Omental fat pad (tissue), 3 donors: ENCODE measurements at regions not wholly inside any gene's neighbourhood (a gene's known extent, or its start where the extent isn't known, plus 50 kb on each side); places are given as distances from the start of the nearest gene placed in this dataset.
"Not testable (repeated sequence)": the region's sequence is repeated elsewhere in the genome, so short reads cannot be mapped to it uniquely, and the experiment has no call there.

Source experiments
- ATAC-seq: fragments of 150-250 bp; one replicate; pipeline ENCODE4 v1.9.1; 2016; ENCODE audit warnings: mild to moderate bottlenecking, moderate library complexity; ENCODE audit not compliant: low FRiP score
- DNase-seq: peaks from one replicate; pipeline ENCODE4 v3.0.0-alpha.2; 2019; ENCODE audit warnings: low spot score
- CTCF ChIP-seq, 3 donors: fragments of 450-650 bp; IDR thresholded peaks; one replicate each; pipeline ENCODE4 v1.5.1; 2016 to 2017; ENCODE audit warnings: antibody characterized with exemption in 3 of 3, mild to moderate bottlenecking in 3 of 3, moderate library complexity in 2 of 3

- no peak for TF ChIP-seq CTCF (IDR thresholded peaks at IDR 0.05)
- no peak for ATAC-seq
- no peak for DNase-seq
Observed at GRCh38 chr13:90254437-90254836, 1093.0 kb upstream of the MIR17HG start.

GRCh38 chr13:90256746-90257145 is 1090.7 kb upstream of the MIR17HG start:
- DNase-seq: no peak
- no peak for TF ChIP-seq CTCF (IDR thresholded peaks at IDR 0.05)
- ATAC-seq: no peak

GRCh38 chr13:90258129-90258528 is 1089.4 kb upstream of the MIR17HG start:
- ATAC-seq (no peak), DNase-seq (no peak)
- no peak for TF ChIP-seq CTCF (IDR thresholded peaks at IDR 0.05)

- no peak for DNase-seq
- TF ChIP-seq CTCF (IDR thresholded peaks at IDR 0.05): no peak
- ATAC-seq: peak; percentile 44
Observed at GRCh38 chr13:90261343-90261742, 1086.1 kb upstream of the MIR17HG start.

GRCh38 chr13:90270226-90270625 is 1077.3 kb upstream of the MIR17HG start:
- no peak for TF ChIP-seq CTCF (IDR thresholded peaks at IDR 0.05)
- DNase-seq (no peak), ATAC-seq (no peak)

GRCh38 chr13:90272356-90272755 is 1075.1 kb upstream of the MIR17HG start:
- ATAC-seq (no peak), DNase-seq (no peak)
- no peak for TF ChIP-seq CTCF (IDR thresholded peaks at IDR 0.05)

GRCh38 chr13:90276216-90276615 is 1071.3 kb upstream of the MIR17HG start:
- ATAC-seq: no peak
- TF ChIP-seq CTCF (IDR thresholded peaks at IDR 0.05): no peak

GRCh38 chr13:90278231-90278630 is 1069.3 kb upstream of the MIR17HG start:
- not testable (repeated sequence) for ATAC-seq, DNase-seq

More at GRCh38 chr13:90276216-90276615, 1071.3 kb upstream of the MIR17HG start:
- DNase-seq: no peak
